MM.1S (cell line): ENCODE measurements at regions not wholly inside any gene's neighbourhood (a gene's known extent, or its start where the extent isn't known, plus 50 kb on each side); places are given as distances from the start of the nearest gene placed in this dataset.

Experiments used
- CTCF ChIP-seq: fragments of 300-600 bp; sonication (generic); IDR thresholded peaks from 2 replicates; pipeline ENCODE4 v1.5.1; 2016; ENCODE audit warnings: antibody characterized with exemption, low read length, mixed read lengths
- EZH2phosphoT487 ChIP-seq: fragments of 300-600 bp; sonication (generic); IDR thresholded peaks from 2 replicates; pipeline ENCODE4 v1.6.1; 2018; ENCODE audit warnings: antibody characterized with exemption, low read length

GRCh38 chr11:81373986-81374385 is 1359.7 kb downstream of the FAM181B start:
- no peak for TF ChIP-seq CTCF
- TF ChIP-seq EZH2phosphoT487: no peak
